DND-41 (cell line): ENCODE measurements at regions not wholly inside any gene's neighbourhood (a gene's known extent, or its start where the extent isn't known, plus 50 kb on each side); places are given as distances from the start of the nearest gene placed in this dataset.

Experiments used
- ATAC-seq: fragments of 200-7000 bp; cut with Tn5 transposase; 3 replicates; pipeline ENCODE4 v1.9.1; 2021; ENCODE audit warnings: low read depth; ENCODE audit not compliant: insufficient read depth
- DNase-seq: peaks from one replicate; pipeline ENCODE4 v3.0.0-alpha.2; 2020
- H2AFZ ChIP-seq: 2 replicates; pipeline ENCODE4 v1.6.0; 2012; ENCODE audit warnings: low read depth, low read length
- H3K27ac ChIP-seq: 2 replicates; pipeline ENCODE4 v1.5.1; 2012; ENCODE audit warnings: low read length, inconsistent platforms
- H3K27me3 ChIP-seq: fragments of 200-600 bp; sonication (generic); 2 replicates; pipeline ENCODE4 v1.6.0; 2012; ENCODE audit warnings: low read length, mild to moderate bottlenecking, inconsistent platforms; ENCODE audit not compliant: insufficient read depth, poor library complexity
- H3K36me3 ChIP-seq: 2 replicates; pipeline ENCODE4 v1.5.1; 2012; ENCODE audit warnings: low read length, inconsistent platforms; ENCODE audit not compliant: insufficient read depth
- H3K4me1 ChIP-seq: 2 replicates; pipeline ENCODE4 v1.5.1; 2012; ENCODE audit warnings: mild to moderate bottlenecking, low read length; ENCODE audit not compliant: insufficient read depth
- H3K4me2 ChIP-seq: 2 replicates; pipeline ENCODE4 v1.6.0; 2012; ENCODE audit warnings: mild to moderate bottlenecking, moderate library complexity, low read length, inconsistent platforms; ENCODE audit not compliant: insufficient read depth
- H3K4me3 ChIP-seq, 2 experiments: fragments of 200-600 bp in 1 of 2; shearing (Covaris generic) in 1 of 2; 2 replicates each; pipeline ENCODE4 v1.5.1; 2012 to 2016; ENCODE audit warnings: inconsistent platforms in 2 of 2, low read length in 2 of 2, mild to moderate bottlenecking in 2 of 2, low read depth in 1 of 2, moderate library complexity in 1 of 2
- H3K79me2 ChIP-seq: 2 replicates; pipeline ENCODE4 v1.6.0; 2012; ENCODE audit warnings: low read length, inconsistent platforms; ENCODE audit not compliant: insufficient read depth
- H3K9ac ChIP-seq: 2 replicates; pipeline ENCODE4 v1.6.0; 2012; ENCODE audit warnings: low read depth, mild to moderate bottlenecking, inconsistent platforms, low read length, moderate library complexity
- H3K9me3 ChIP-seq: 2 replicates; pipeline ENCODE4 v1.5.1; 2012; ENCODE audit warnings: low read length, moderate library complexity, mild to moderate bottlenecking, inconsistent platforms; ENCODE audit not compliant: insufficient read depth, severe bottlenecking
- H4K20me1 ChIP-seq: 2 replicates; pipeline ENCODE4 v1.6.0; 2012; ENCODE audit warnings: low read length; ENCODE audit not compliant: insufficient read depth
- CTCF ChIP-seq: IDR thresholded peaks from 2 replicates; pipeline ENCODE4 v1.5.1; 2012; ENCODE audit warnings: borderline replicate concordance, low read length, moderate library complexity, mild to moderate bottlenecking; ENCODE audit not compliant: poor library complexity, severe bottlenecking; ENCODE audit errors: extremely low read depth
- EZH2 ChIP-seq: IDR thresholded peaks from 3 replicates; pipeline ENCODE4 v1.6.1; 2012; ENCODE audit warnings: borderline replicate concordance, low read depth, mild to moderate bottlenecking, moderate library complexity, low read length, inconsistent platforms; ENCODE audit not compliant: severe bottlenecking

- Histone ChIP-seq H3K9me3 (peaks cover 8% of the 10 kb centered on the region), H3K79me2 (no peaks in the 10 kb centered on the region), H3K27ac (no peak overlapping the region), H3K9ac (no peak overlapping the region), H3K4me3 (no peak overlapping the region), H3K4me2 (no peak overlapping the region), H3K36me3 (no peaks in the 10 kb centered on the region), H4K20me1 (no peaks in the 10 kb centered on the region), H2AFZ (no peak overlapping the region), H3K27me3 (no peaks in the 10 kb centered on the region), H3K4me1 (no peaks in the 10 kb centered on the region)
- DNase-seq, result no peak
- TF ChIP-seq CTCF (no peak), EZH2 (no peak)
- no peak for ATAC-seq
Measured at GRCh38 chr6:168371981-168372711, 52.6 kb upstream of the DACT2 start.

- TF ChIP-seq EZH2 (no peak), CTCF (no peak)
- Histone ChIP-seq H2AFZ (no peak overlapping the region), H3K4me2 (no peak overlapping the region), H3K4me1 (no peaks in the 10 kb centered on the region), H3K36me3 (no peaks in the 10 kb centered on the region), H3K79me2 (no peaks in the 10 kb centered on the region), H3K27me3 (no peaks in the 10 kb centered on the region), H4K20me1 (no peaks in the 10 kb centered on the region), H3K4me3 (no peak overlapping the region), H3K9ac (no peak overlapping the region), H3K27ac (no peak overlapping the region), H3K9me3 (peaks cover 12% of the 10 kb centered on the region)
- no peak for DNase-seq
- no peak for ATAC-seq
Measured at GRCh38 chr6:168372889-168373288, 53.3 kb upstream of the DACT2 start.

- Histone ChIP-seq H3K79me2 (no peaks in the 10 kb centered on the region), H3K9me3 (peaks cover 17% of the 10 kb centered on the region)
- ATAC-seq, result no peak
Measured at GRCh38 chr6:168373389-168373788, 53.8 kb upstream of the DACT2 start.

More at GRCh38 chr6:168373389-168373788, 53.8 kb upstream of the DACT2 start:
- H2AFZ ChIP-seq, result no peak overlapping the region
- H3K4me3 ChIP-seq, result no peak overlapping the region
- H3K36me3 ChIP-seq, result no peaks in the 10 kb centered on the region
- no peaks in the 10 kb centered on the region for H4K20me1 ChIP-seq
- TF ChIP-seq EZH2, result no peak
- no peak for TF ChIP-seq CTCF
- no peak overlapping the region for H3K9ac ChIP-seq
- no peak for DNase-seq
- H3K27ac ChIP-seq, result no peak overlapping the region
- no peaks in the 10 kb centered on the region for H3K4me1 ChIP-seq
- H3K4me2 ChIP-seq, result no peak overlapping the region
- H3K27me3 ChIP-seq, result no peaks in the 10 kb centered on the region
